HCT116 (cell line): ENCODE measurements at regions not wholly inside any gene's neighbourhood (a gene's known extent, or its start where the extent isn't known, plus 50 kb on each side); places are given as distances from the start of the nearest gene placed in this dataset.

Experiments used
- ATAC-seq: fragments of 200-7000 bp; cut with Tn5 transposase; 2 replicates; pipeline ENCODE4 v1.9.1; 2020; ENCODE audit warnings: mild to moderate bottlenecking, moderate library complexity
- BruUV-seq: library from RNA; stranded (reverse); fragments of 400-500 nt; replicated peaks from 2 replicates; lab custom pipeline; 2021; lab: Mats Ljungman, UMichigan
- CTCF ChIA-PET: fragments of 300-600 bp; sonication (Branson Sonifier 250); formaldehyde crosslinking; loops from one replicate; lab custom pipeline; 2021; ENCODE audit warnings: antibody characterized with exemption; lab: Charles Lee
- POLR2A ChIA-PET: fragments of 300-600, 350-600 bp; sonication (Branson Sonifier 250); formaldehyde crosslinking; loops from one replicate; lab custom pipeline; 2021; ENCODE audit warnings: antibody characterized with exemption; lab: Charles Lee
- RAD21 ChIA-PET, 2 experiments: fragments of 300-600 bp; sonication (Branson Sonifier 250); formaldehyde crosslinking; loops; one replicate each; lab custom pipeline; 2023; ENCODE audit warnings: low total read pairs in 2 of 2; ENCODE audit not compliant: uncharacterized antibody in 2 of 2, unreplicated experiment in 2 of 2, low non-redundant PET in 1 of 2; lab: Charles Lee
- DNase-seq: peaks from one replicate; pipeline ENCODE4 v3.0.0-alpha.2; 2010; ENCODE audit warnings: low read depth, low spot score
- H2AFZ ChIP-seq: fragments of 200-600 bp; shearing (Covaris generic), sonication (generic); 2 replicates; pipeline ENCODE4 v1.6.1; 2017; ENCODE audit warnings: low read depth, mixed run types, mixed read lengths, antibody characterized with exemption, low read length; ENCODE audit not compliant: poor library complexity, severe bottlenecking
- H3K27ac ChIP-seq: 2 replicates; pipeline ENCODE4 v1.5.1; 2012; ENCODE audit warnings: low read depth, low read length
- H3K27me3 ChIP-seq: fragments of 200-600 bp; sonication (generic); 2 replicates; pipeline ENCODE4 v1.6.1; 2016; ENCODE audit warnings: mixed run types, low read length, mixed read lengths; ENCODE audit not compliant: insufficient read depth
- H3K36me3 ChIP-seq, 2 experiments: fragments of 200-500 bp in 1 of 2; fragments of 200-600 bp in 1 of 2; sonication (Bioruptor generic) in 1 of 2; sonication (generic) in 1 of 2; 2 replicates each; pipeline versions ENCODE4 v1.5.1 to v1.6.1; 2014 to 2016; ENCODE audit warnings: low read length in 2 of 2, inconsistent platforms in 1 of 2, mixed read lengths in 1 of 2, mixed run types in 1 of 2; ENCODE audit not compliant: insufficient read depth in 2 of 2, control insufficient read depth in 1 of 2
- H3K4me1 ChIP-seq, 2 experiments: fragments of 200-600 bp in 1 of 2; sonication (generic) in 1 of 2; 2 replicates each; pipeline versions ENCODE4 v1.5.1 to v1.6.1; 2012 to 2017; ENCODE audit warnings: low read length in 2 of 2, inconsistent platforms in 1 of 2, mild to moderate bottlenecking in 1 of 2, mixed read lengths in 1 of 2, mixed run types in 1 of 2, moderate library complexity in 1 of 2; ENCODE audit not compliant: insufficient read depth in 2 of 2, control insufficient read depth in 1 of 2
- H3K4me2 ChIP-seq: fragments of 200-600 bp; sonication (generic); 2 replicates; pipeline ENCODE4 v1.6.1; 2017; ENCODE audit warnings: mixed run types, low read length, mixed read lengths
- H3K4me3 ChIP-seq, 2 experiments: fragments of 200-600 bp in 1 of 2; sonication (generic) in 1 of 2; replicated peaks in 1 of 2; 2 replicates each; pipeline ENCODE4 v1.5.1; 2011 to 2016; ENCODE audit warnings: low read length in 2 of 2, control low read depth in 1 of 2, low read depth in 1 of 2, mild to moderate bottlenecking in 1 of 2, mixed read lengths in 1 of 2, mixed run types in 1 of 2
- H3K79me2 ChIP-seq: fragments of 200-600 bp; sonication (generic); 2 replicates; pipeline ENCODE4 v1.6.1; 2017; ENCODE audit warnings: mild to moderate bottlenecking, mixed run types, low read length, moderate library complexity, mixed read lengths; ENCODE audit not compliant: insufficient read depth
- H3K9ac ChIP-seq: fragments of 200-600 bp; sonication (generic); 2 replicates; pipeline ENCODE4 v1.6.1; 2016; ENCODE audit warnings: low read length, mixed read lengths
- H3K9me2 ChIP-seq: fragments of 200-600 bp; sonication (generic), shearing (Covaris generic); 2 replicates; pipeline ENCODE4 v1.6.1; 2017; ENCODE audit warnings: mixed run types, mild to moderate bottlenecking, moderate library complexity; ENCODE audit not compliant: insufficient read depth
- H3K9me3 ChIP-seq, 2 experiments: fragments of 200-500 bp in 1 of 2; fragments of 200-600 bp in 1 of 2; sonication (Bioruptor generic) in 1 of 2; sonication (generic) in 1 of 2; 2 replicates each; pipeline ENCODE4 v1.6.1; 2014 to 2017; ENCODE audit warnings: low read length in 2 of 2, mixed read lengths in 2 of 2, inconsistent platforms in 1 of 2, low read depth in 1 of 2, mild to moderate bottlenecking in 1 of 2, mixed run types in 1 of 2, moderate library complexity in 1 of 2; ENCODE audit not compliant: control insufficient read depth in 1 of 2, insufficient read depth in 1 of 2
- H4K20me1 ChIP-seq: fragments of 200-600 bp; sonication (generic), shearing (Covaris generic); 2 replicates; pipeline ENCODE4 v1.6.1; 2017; ENCODE audit warnings: mixed run types, mild to moderate bottlenecking, moderate library complexity; ENCODE audit not compliant: insufficient read depth
- CBX3 ChIP-seq: IDR thresholded peaks from 2 replicates; pipeline ENCODE4 v1.6.1; 2012; ENCODE audit warnings: low read depth
- CTCF ChIP-seq, 3 experiments: fragments of 200-600 bp in 1 of 3; sonication (generic) in 1 of 3; IDR thresholded peaks in 2 of 3; conservative IDR thresholded peaks in 1 of 3; 2 replicates each; pipeline ENCODE4 v1.5.1; 2012 to 2017; ENCODE audit warnings: low read depth in 2 of 3, low read length in 2 of 3, antibody characterized with exemption in 1 of 3, borderline replicate concordance in 1 of 3, control low read depth in 1 of 3, mild to moderate bottlenecking in 1 of 3, mixed read lengths in 1 of 3, mixed run types in 1 of 3, moderate library complexity in 1 of 3; ENCODE audit not compliant: insufficient read depth in 1 of 3
- EGR1 ChIP-seq: IDR thresholded peaks from 2 replicates; pipeline ENCODE4 v1.6.1; 2012; ENCODE audit warnings: low read depth
- ELF1 ChIP-seq: IDR thresholded peaks from 2 replicates; pipeline ENCODE4 v1.6.1; 2012; ENCODE audit warnings: low read depth, borderline replicate concordance
- EZH2 ChIP-seq: fragments of 200-600 bp; sonication (generic); IDR thresholded peaks from 2 replicates; pipeline ENCODE4 v1.6.1; 2017; ENCODE audit warnings: antibody characterized with exemption, mixed run types
- MAX ChIP-seq: IDR thresholded peaks from 2 replicates; pipeline ENCODE4 v1.6.1; 2012
- SIN3A ChIP-seq: IDR thresholded peaks from 2 replicates; pipeline ENCODE4 v1.6.1; 2012; ENCODE audit warnings: low read depth
- SRF ChIP-seq: IDR thresholded peaks from 2 replicates; pipeline ENCODE4 v1.6.1; 2012; ENCODE audit warnings: low read depth
- TCF7L2 ChIP-seq: IDR thresholded peaks from 2 replicates; pipeline ENCODE4 v1.7.0; 2011; ENCODE audit warnings: borderline replicate concordance, inconsistent platforms; ENCODE audit not compliant: insufficient read depth, insufficient read length; ENCODE audit errors: extremely low read depth
- YY1 ChIP-seq: IDR thresholded peaks from 2 replicates; pipeline ENCODE4 v1.6.1; 2011; ENCODE audit warnings: low read length, low read depth, moderate library complexity, mild to moderate bottlenecking; ENCODE audit not compliant: insufficient replicate concordance; ENCODE audit errors: extremely low read depth
- ZBTB33 ChIP-seq: IDR thresholded peaks from 2 replicates; pipeline ENCODE4 v1.6.1; 2011; ENCODE audit warnings: mild to moderate bottlenecking, low read length, moderate library complexity; ENCODE audit not compliant: insufficient replicate concordance; ENCODE audit errors: extremely low read depth
- ZFX ChIP-seq: fragments of 450-650 bp; IDR thresholded peaks from 2 replicates; pipeline ENCODE4 v1.6.1; 2017
- intact Hi-C: fragments of 100-400 bp; cut with micrococcal nuclease; formaldehyde crosslinking; loops from 2 replicates; pipeline ENCODE4 v1.10.0; 2022

- no TSS peak for BruUV-seq
- intact Hi-C loops = no loop called here
- Histone ChIP-seq H4K20me1 (no peaks in the 10 kb centered on the region), H3K4me2 (no peak overlapping the region), H3K4me3 (no peak overlapping the region), H3K27ac (no peak overlapping the region), H3K9ac (no peak overlapping the region), H3K79me2 (no peaks in the 10 kb centered on the region), H3K9me3 (no peaks in the 10 kb centered on the region), H3K4me1 (no peaks in the 10 kb centered on the region), H3K36me3 (no peaks in the 10 kb centered on the region), H3K9me2 (no peaks in the 10 kb centered on the region), H3K27me3 (0 out of 2 replicates have a peak, but pooled peaks cover 10% of the 10 kb centered on the region), H2AFZ (no peak overlapping the region)
- TF ChIP-seq SIN3A (no peak), CTCF (IDR thresholded peaks at IDR 0.05 in 2 of 3, conservative IDR thresholded peaks at IDR 0.05 in 1 of 3; ENCODE audit: borderline replicate concordance in 1 of 3, insufficient read depth in 1 of 3, low read depth in 2 of 3, low read length in 2 of 3) (peak in 2 of 3 experiments; percentile 20 to 30; a peak in 2 of 6 replicates)
- ATAC-seq (peak; percentile 76), DNase-seq (no peak)
- ChIA-PET RAD21 (no interaction called here), POLR2A (no interaction called here), CTCF (interaction anchor here (3.2 kb wide), 1 partner anchor 58 kb away, joined by 18 read pairs; no protein-coding TSS in a partner anchor)
These were observed 87.3 kb upstream of the CCNG1 start for GRCh38 chr5:163350083-163350482.

DNA sequence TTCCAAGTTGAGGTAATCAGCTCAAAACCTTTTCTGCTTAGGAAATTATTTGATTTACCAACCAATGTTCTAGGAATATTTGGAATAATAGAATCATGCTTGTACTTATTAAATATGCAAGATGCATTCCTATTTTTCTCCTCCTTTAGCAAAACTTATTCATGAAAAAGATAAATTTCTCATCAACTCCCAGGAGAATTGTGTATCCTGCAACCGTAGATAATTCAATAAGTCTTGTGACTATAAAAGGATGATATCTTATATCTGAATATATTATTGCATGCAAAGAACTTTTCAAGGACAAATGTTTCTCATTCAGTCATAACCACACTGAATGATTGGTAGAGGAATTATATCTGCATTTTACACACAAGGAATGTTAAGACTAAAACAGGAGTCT is 84.9 kb upstream of the CCNG1 start:
- H3K27ac ChIP-seq = no peak overlapping the region
- TF ChIP-seq CBX3 = no peak
- no peak for TF ChIP-seq EGR1
- no peak for TF ChIP-seq TCF7L2
- TF ChIP-seq YY1 = no peak
- TF ChIP-seq SRF = no peak
- TF ChIP-seq CTCF (IDR thresholded peaks at IDR 0.05 in 2 of 3, conservative IDR thresholded peaks at IDR 0.05 in 1 of 3; ENCODE audit: borderline replicate concordance in 1 of 3, insufficient read depth in 1 of 3, low read depth in 2 of 3, low read length in 2 of 3) = no peak
- no peak for TF ChIP-seq EZH2
- TF ChIP-seq ZBTB33 = no peak
- TF ChIP-seq MAX = no peak
- TF ChIP-seq ELF1 = no peak
- no peak for TF ChIP-seq SIN3A
- TF ChIP-seq ZFX = no peak
- TF ChIP-seq, all 23 proteins: peak for 0
- no peak for DNase-seq
- ATAC-seq = no peak
- BruUV-seq = no TSS peak
- RAD21 ChIA-PET = no interaction called here
- H2AFZ ChIP-seq = no peak overlapping the region
- H3K27me3 ChIP-seq = 0 out of 2 replicates have a peak, but pooled peaks cover 10% of the 10 kb centered on the region
- H3K9me2 ChIP-seq = no peaks in the 10 kb centered on the region
- H3K4me2 ChIP-seq = no peak overlapping the region
- H3K4me3 ChIP-seq = no peak overlapping the region
- no peaks in the 10 kb centered on the region for H3K9me3 ChIP-seq
- intact Hi-C loops = no loop called here
- POLR2A ChIA-PET = no interaction called here
- no peak overlapping the region for H3K9ac ChIP-seq
- no peaks in the 10 kb centered on the region for H3K4me1 ChIP-seq
- H4K20me1 ChIP-seq = no peaks in the 10 kb centered on the region
- H3K79me2 ChIP-seq = no peaks in the 10 kb centered on the region
- CTCF ChIA-PET = no interaction called here
- H3K36me3 ChIP-seq = no peaks in the 10 kb centered on the region
